GM23338 (cell line): ENCODE measurements at regions not wholly inside any gene's neighbourhood (a gene's known extent, or its start where the extent isn't known, plus 50 kb on each side); places are given as distances from the start of the nearest gene placed in this dataset.

ENCODE experiments used
- ATAC-seq: fragments of 200-7000 bp; cut with Tn5 transposase; 3 replicates; pipeline ENCODE4 v1.9.1; 2020
- DNase-seq: peaks from one replicate; pipeline ENCODE4 v3.0.0-alpha.2; 2015; ENCODE audit warnings: low spot score
- H2AFZ ChIP-seq: fragments of 200-600 bp; sonication (generic); 2 replicates; pipeline ENCODE4 v1.8.0; 2016; ENCODE audit warnings: antibody characterized with exemption, mild to moderate bottlenecking, moderate library complexity
- H3F3A ChIP-seq: fragments of 200-600 bp; sonication (generic); replicated peaks from 2 replicates; pipeline ENCODE4 v1.8.0; 2017; ENCODE audit warnings: antibody characterized with exemption, mixed run types, low read depth
- H3K27ac ChIP-seq: fragments of 200-600 bp; sonication (generic); 2 replicates; pipeline ENCODE4 v1.6.1; 2016; ENCODE audit warnings: low read depth
- H3K27me3 ChIP-seq: fragments of 200-600 bp; sonication (generic); 2 replicates; pipeline ENCODE4 v1.8.0; 2016; ENCODE audit warnings: mild to moderate bottlenecking, mixed run types, moderate library complexity; ENCODE audit not compliant: insufficient read depth
- H3K36me3 ChIP-seq: fragments of 200-600 bp; sonication (generic); 2 replicates; pipeline ENCODE4 v1.8.0; 2016; ENCODE audit warnings: mild to moderate bottlenecking; ENCODE audit not compliant: insufficient read depth
- H3K4me1 ChIP-seq: fragments of 200-600 bp; sonication (generic); 2 replicates; pipeline ENCODE4 v1.8.0; 2016; ENCODE audit warnings: mild to moderate bottlenecking, moderate library complexity; ENCODE audit not compliant: insufficient read depth
- H3K4me2 ChIP-seq: fragments of 200-600 bp; sonication (generic); 2 replicates; pipeline ENCODE4 v1.7.1; 2017; ENCODE audit warnings: mixed run types
- H3K4me3 ChIP-seq: fragments of 200-600 bp; sonication (generic); 2 replicates; pipeline ENCODE4 v1.6.1; 2016; ENCODE audit warnings: mixed run types
- H3K79me2 ChIP-seq: fragments of 200-600 bp; sonication (generic); replicated peaks from 2 replicates; pipeline ENCODE4 v1.8.0; 2017; ENCODE audit warnings: mild to moderate bottlenecking; ENCODE audit not compliant: insufficient read depth
- H3K9me2 ChIP-seq: fragments of 200-600 bp; sonication (generic); 2 replicates; pipeline ENCODE4 v1.8.0; 2017; ENCODE audit not compliant: insufficient read depth
- H4K20me1 ChIP-seq: fragments of 200-600 bp; sonication (generic); replicated peaks from 2 replicates; pipeline ENCODE4 v1.8.0; 2017; ENCODE audit warnings: mild to moderate bottlenecking; ENCODE audit not compliant: insufficient read depth
- H3K27ac Mint-ChIP-seq: 2 replicates; pipeline ENCODE4 v1.8.0; 2020; ENCODE audit warnings: inconsistent platforms, mild to moderate bottlenecking, moderate library complexity, mixed read lengths
- H3K27me3 Mint-ChIP-seq: 3 replicates; pipeline ENCODE4 v1.8.0; 2022; ENCODE audit warnings: low read depth, mild to moderate bottlenecking, moderate library complexity, mixed read lengths, inconsistent platforms; ENCODE audit not compliant: insufficient read depth, poor library complexity
- H3K36me3 Mint-ChIP-seq: 3 replicates; pipeline ENCODE4 v1.8.0; 2021; ENCODE audit warnings: low read depth, mild to moderate bottlenecking, inconsistent platforms, moderate library complexity, mixed read lengths
- H3K4me1 Mint-ChIP-seq: 3 replicates; pipeline ENCODE4 v1.8.0; 2020; ENCODE audit warnings: mild to moderate bottlenecking, inconsistent platforms, mixed read lengths
- H3K4me3 Mint-ChIP-seq: 3 replicates; pipeline ENCODE4 v1.8.0; 2021; ENCODE audit warnings: moderate library complexity, mild to moderate bottlenecking, inconsistent platforms, mixed read lengths
- H3K9me3 Mint-ChIP-seq: 3 replicates; pipeline ENCODE4 v1.8.0; 2020; ENCODE audit warnings: moderate library complexity, mild to moderate bottlenecking, inconsistent platforms, mixed read lengths
- CREB1 ChIP-seq: fragments of 250-450 bp; sonication (Bioruptor Pico); IDR thresholded peaks from 2 replicates; pipeline ENCODE4 v1.5.0; 2020; ENCODE audit warnings: low read depth, mild to moderate bottlenecking, moderate library complexity
- EZH2 ChIP-seq: fragments of 200-600 bp; sonication (generic); IDR thresholded peaks from one replicate; pipeline ENCODE4 v1.8.0; 2017; ENCODE audit warnings: antibody characterized with exemption, mild to moderate bottlenecking, low read depth; ENCODE audit not compliant: unreplicated experiment
- JUNB ChIP-seq: IDR thresholded peaks from one replicate; pipeline ENCODE4 v1.6.1; 2016; ENCODE audit warnings: antibody characterized with exemption; ENCODE audit not compliant: unreplicated experiment
- NANOG ChIP-seq: IDR thresholded peaks from 2 replicates; pipeline ENCODE4 v1.6.1; 2016; ENCODE audit warnings: antibody characterized with exemption, borderline replicate concordance
- STAT1 ChIP-seq: IDR thresholded peaks from one replicate; pipeline ENCODE4 v1.6.1; 2016; ENCODE audit warnings: antibody characterized with exemption; ENCODE audit not compliant: unreplicated experiment
- ZNF114 ChIP-seq: fragments of 250-450 bp; sonication (Bioruptor Pico); IDR thresholded peaks from 2 replicates; pipeline ENCODE4 v1.5.0; 2020; ENCODE audit warnings: mild to moderate bottlenecking, moderate library complexity
- ZNF331 ChIP-seq: fragments of 250-450 bp; sonication (Bioruptor Pico); IDR thresholded peaks from 2 replicates; pipeline ENCODE4 v1.5.0; 2020; ENCODE audit warnings: low read depth, mild to moderate bottlenecking, moderate library complexity
- TF ChIP-seq, protein P1 (sequence below): fragments of 250-450 bp; sonication (Bioruptor Pico); IDR thresholded peaks from 2 replicates; pipeline ENCODE4 v1.5.0; 2020; ENCODE audit warnings: mild to moderate bottlenecking, moderate library complexity
- TF ChIP-seq, protein P2 (sequence below), 2 experiments: fragments of 200-600 bp in 1 of 2; sonication (generic) in 1 of 2; conservative IDR thresholded peaks; 2 replicates each; pipeline versions ENCODE4 v1.5.1 to v1.6.1; 2016 to 2017; ENCODE audit warnings: antibody characterized with exemption in 2 of 2, low read depth in 2 of 2, mild to moderate bottlenecking in 2 of 2, moderate library complexity in 1 of 2
- TF ChIP-seq, protein P3 (sequence below): IDR thresholded peaks from 2 replicates; pipeline ENCODE4 v1.6.1; 2016; ENCODE audit warnings: antibody characterized with exemption

DNA sequence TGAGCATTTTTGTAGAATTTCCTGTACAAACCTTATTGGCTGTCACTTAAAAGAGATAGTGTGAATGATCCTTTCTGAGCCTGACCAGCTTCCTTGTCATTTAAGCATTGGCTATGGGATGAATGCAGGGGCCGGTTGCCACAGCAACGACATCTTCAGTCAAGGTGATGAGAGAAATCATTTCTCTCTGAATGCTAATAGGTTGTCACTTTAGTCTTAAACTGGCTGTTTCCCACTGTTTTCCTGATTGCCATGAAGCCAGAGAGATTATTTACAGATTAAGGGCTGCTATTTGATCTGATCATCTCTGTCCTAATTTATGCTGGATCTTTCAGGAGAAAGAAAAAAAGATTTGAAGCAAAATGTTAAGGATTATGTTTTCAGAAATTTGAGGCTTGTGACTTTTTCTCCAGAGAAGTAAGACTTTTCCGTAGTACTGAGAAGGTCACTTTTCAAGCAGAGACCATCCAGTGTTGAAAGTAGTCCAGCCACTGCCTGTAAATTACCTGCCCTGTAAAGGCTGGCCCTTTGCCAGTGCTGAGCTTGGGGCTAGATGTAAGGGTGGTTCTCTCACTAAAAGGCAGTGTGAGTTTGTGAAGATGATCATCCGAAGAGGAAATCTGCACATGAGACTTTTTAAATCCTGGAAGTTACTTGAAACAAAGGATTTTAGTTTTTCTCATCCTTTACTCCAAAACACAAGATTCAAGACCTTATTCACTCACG, 235.6 kb downstream of the DACT1 start:
- TF ChIP-seq ZNF331 (CRISPR knock-in tag): no peak
- TF ChIP-seq EZH2: no peak
- no peak for TF ChIP-seq ZNF114
- TF ChIP-seq JUNB: no peak
- no peak for TF ChIP-seq NANOG
- no peak for TF ChIP-seq CREB1
- TF ChIP-seq, protein P1, sequence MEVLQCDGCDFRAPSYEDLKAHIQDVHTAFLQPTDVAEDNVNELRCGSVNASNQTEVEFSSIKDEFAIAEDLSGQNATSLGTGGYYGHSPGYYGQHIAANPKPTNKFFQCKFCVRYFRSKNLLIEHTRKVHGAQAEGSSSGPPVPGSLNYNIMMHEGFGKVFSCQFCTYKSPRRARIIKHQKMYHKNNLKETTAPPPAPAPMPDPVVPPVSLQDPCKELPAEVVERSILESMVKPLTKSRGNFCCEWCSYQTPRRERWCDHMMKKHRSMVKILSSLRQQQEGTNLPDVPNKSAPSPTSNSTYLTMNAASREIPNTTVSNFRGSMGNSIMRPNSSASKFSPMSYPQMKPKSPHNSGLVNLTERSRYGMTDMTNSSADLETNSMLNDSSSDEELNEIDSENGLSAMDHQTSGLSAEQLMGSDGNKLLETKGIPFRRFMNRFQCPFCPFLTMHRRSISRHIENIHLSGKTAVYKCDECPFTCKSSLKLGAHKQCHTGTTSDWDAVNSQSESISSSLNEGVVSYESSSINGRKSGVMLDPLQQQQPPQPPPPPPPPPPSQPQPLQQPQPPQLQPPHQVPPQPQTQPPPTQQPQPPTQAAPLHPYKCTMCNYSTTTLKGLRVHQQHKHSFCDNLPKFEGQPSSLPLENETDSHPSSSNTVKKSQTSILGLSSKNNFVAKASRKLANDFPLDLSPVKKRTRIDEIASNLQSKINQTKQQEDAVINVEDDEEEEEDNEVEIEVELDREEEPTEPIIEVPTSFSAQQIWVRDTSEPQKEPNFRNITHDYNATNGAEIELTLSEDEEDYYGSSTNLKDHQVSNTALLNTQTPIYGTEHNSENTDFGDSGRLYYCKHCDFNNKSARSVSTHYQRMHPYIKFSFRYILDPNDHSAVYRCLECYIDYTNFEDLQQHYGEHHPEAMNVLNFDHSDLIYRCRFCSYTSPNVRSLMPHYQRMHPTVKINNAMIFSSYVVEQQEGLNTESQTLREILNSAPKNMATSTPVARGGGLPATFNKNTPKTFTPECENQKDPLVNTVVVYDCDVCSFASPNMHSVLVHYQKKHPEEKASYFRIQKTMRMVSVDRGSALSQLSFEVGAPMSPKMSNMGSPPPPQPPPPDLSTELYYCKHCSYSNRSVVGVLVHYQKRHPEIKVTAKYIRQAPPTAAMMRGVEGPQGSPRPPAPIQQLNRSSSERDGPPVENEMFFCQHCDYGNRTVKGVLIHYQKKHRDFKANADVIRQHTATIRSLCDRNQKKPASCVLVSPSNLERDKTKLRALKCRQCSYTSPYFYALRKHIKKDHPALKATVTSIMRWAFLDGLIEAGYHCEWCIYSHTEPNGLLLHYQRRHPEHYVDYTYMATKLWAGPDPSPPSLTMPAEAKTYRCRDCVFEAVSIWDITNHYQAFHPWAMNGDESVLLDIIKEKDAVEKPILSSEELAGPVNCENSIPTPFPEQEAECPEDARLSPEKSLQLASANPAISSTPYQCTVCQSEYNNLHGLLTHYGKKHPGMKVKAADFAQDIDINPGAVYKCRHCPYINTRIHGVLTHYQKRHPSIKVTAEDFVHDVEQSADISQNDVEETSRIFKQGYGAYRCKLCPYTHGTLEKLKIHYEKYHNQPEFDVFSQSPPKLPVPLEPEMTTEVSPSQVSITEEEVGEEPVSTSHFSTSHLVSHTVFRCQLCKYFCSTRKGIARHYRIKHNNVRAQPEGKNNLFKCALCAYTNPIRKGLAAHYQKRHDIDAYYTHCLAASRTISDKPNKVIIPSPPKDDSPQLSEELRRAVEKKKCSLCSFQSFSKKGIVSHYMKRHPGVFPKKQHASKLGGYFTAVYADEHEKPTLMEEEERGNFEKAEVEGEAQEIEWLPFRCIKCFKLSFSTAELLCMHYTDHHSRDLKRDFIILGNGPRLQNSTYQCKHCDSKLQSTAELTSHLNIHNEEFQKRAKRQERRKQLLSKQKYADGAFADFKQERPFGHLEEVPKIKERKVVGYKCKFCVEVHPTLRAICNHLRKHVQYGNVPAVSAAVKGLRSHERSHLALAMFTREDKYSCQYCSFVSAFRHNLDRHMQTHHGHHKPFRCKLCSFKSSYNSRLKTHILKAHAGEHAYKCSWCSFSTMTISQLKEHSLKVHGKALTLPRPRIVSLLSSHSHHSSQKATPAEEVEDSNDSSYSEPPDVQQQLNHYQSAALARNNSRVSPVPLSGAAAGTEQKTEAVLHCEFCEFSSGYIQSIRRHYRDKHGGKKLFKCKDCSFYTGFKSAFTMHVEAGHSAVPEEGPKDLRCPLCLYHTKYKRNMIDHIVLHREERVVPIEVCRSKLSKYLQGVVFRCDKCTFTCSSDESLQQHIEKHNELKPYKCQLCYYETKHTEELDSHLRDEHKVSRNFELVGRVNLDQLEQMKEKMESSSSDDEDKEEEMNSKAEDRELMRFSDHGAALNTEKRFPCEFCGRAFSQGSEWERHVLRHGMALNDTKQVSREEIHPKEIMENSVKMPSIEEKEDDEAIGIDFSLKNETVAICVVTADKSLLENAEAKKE (CRISPR knock-in tag): no peak
- no peak for TF ChIP-seq STAT1
- TF ChIP-seq, protein P2, sequence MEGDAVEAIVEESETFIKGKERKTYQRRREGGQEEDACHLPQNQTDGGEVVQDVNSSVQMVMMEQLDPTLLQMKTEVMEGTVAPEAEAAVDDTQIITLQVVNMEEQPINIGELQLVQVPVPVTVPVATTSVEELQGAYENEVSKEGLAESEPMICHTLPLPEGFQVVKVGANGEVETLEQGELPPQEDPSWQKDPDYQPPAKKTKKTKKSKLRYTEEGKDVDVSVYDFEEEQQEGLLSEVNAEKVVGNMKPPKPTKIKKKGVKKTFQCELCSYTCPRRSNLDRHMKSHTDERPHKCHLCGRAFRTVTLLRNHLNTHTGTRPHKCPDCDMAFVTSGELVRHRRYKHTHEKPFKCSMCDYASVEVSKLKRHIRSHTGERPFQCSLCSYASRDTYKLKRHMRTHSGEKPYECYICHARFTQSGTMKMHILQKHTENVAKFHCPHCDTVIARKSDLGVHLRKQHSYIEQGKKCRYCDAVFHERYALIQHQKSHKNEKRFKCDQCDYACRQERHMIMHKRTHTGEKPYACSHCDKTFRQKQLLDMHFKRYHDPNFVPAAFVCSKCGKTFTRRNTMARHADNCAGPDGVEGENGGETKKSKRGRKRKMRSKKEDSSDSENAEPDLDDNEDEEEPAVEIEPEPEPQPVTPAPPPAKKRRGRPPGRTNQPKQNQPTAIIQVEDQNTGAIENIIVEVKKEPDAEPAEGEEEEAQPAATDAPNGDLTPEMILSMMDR (conservative IDR thresholded peaks at IDR 0.05; ENCODE audit: low read depth in 2 of 2): no peak
- TF ChIP-seq, protein P3, sequence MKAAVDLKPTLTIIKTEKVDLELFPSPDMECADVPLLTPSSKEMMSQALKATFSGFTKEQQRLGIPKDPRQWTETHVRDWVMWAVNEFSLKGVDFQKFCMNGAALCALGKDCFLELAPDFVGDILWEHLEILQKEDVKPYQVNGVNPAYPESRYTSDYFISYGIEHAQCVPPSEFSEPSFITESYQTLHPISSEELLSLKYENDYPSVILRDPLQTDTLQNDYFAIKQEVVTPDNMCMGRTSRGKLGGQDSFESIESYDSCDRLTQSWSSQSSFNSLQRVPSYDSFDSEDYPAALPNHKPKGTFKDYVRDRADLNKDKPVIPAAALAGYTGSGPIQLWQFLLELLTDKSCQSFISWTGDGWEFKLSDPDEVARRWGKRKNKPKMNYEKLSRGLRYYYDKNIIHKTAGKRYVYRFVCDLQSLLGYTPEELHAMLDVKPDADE: no peak
- H3K4me2 ChIP-seq: no peak overlapping the region
- H3K27ac ChIP-seq: no peak overlapping the region; the same call in none of the 2 replicates
- Mint-ChIP-seq H3K4me3 (no peak overlapping the region), H3K27ac (no peak overlapping the region), H3K9me3 (no peaks in the 10 kb centered on the region), H3K36me3 (no peaks in the 10 kb centered on the region), H3K4me1 (no peaks in the 10 kb centered on the region), H3K27me3 (no peaks in the 10 kb centered on the region)
- H3F3A ChIP-seq: no peaks in the 10 kb centered on the region
- H3K79me2 ChIP-seq: no peaks in the 10 kb centered on the region
- H2AFZ ChIP-seq: no peak overlapping the region
- no peak overlapping the region for H3K4me3 ChIP-seq
- ATAC-seq: no peak
- no peaks in the 10 kb centered on the region for H3K36me3 ChIP-seq
- DNase-seq: no peak
- peaks cover 3% of the 10 kb centered on the region; the same call in 1 of the 2 replicates for H3K9me2 ChIP-seq
- H3K27me3 ChIP-seq: no peaks in the 10 kb centered on the region
- no peaks in the 10 kb centered on the region for H3K4me1 ChIP-seq
- H4K20me1 ChIP-seq: no peaks in the 10 kb centered on the region
